Loucy (cell line): ENCODE measurements at regions not wholly inside any gene's neighbourhood (a gene's known extent, or its start where the extent isn't known, plus 50 kb on each side); places are given as distances from the start of the nearest gene placed in this dataset.
"Not testable (repeated sequence)": the region's sequence is repeated elsewhere in the genome, so short reads cannot be mapped to it uniquely, and the experiment has no call there.

Source experiments
- H2AFZ ChIP-seq: fragments of 200-600 bp; sonication (generic); 2 replicates; pipeline ENCODE4 v1.6.0; 2016; ENCODE audit warnings: antibody characterized with exemption, mild to moderate bottlenecking, low read length, moderate library complexity
- H3F3A ChIP-seq: fragments of 200-600 bp; 2 replicates; pipeline ENCODE4 v1.6.0; 2016; ENCODE audit warnings: antibody characterized with exemption, low read depth, mild to moderate bottlenecking
- H3K27me3 ChIP-seq: fragments of 200-600 bp; sonication (generic); 2 replicates; pipeline ENCODE4 v1.6.1; 2014; ENCODE audit warnings: low read length, mild to moderate bottlenecking; ENCODE audit not compliant: insufficient read depth, poor library complexity, severe bottlenecking
- H3K36me3 ChIP-seq: fragments of 200-600 bp; sonication (generic); 2 replicates; pipeline ENCODE4 v1.6.1; 2016; ENCODE audit warnings: low read length; ENCODE audit not compliant: insufficient read depth
- H3K4me1 ChIP-seq: fragments of 200-600 bp; sonication (generic); 2 replicates; pipeline ENCODE4 v1.5.1; 2014; ENCODE audit warnings: low read length, mild to moderate bottlenecking; ENCODE audit not compliant: insufficient read depth, poor library complexity, severe bottlenecking
- H3K4me2 ChIP-seq: fragments of 200-600 bp; sonication (generic); 2 replicates; pipeline ENCODE4 v1.6.0; 2014; ENCODE audit warnings: antibody characterized with exemption, low read length, low read depth, mild to moderate bottlenecking; ENCODE audit not compliant: poor library complexity, severe bottlenecking
- H3K4me3 ChIP-seq: fragments of 200-600 bp; sonication (generic); 2 replicates; pipeline ENCODE4 v1.5.1; 2014; ENCODE audit warnings: low read length, mild to moderate bottlenecking, mixed read lengths; ENCODE audit not compliant: poor library complexity, severe bottlenecking
- H3K79me2 ChIP-seq: fragments of 200-600 bp; sonication (generic); 2 replicates; pipeline ENCODE4 v1.6.1; 2014; ENCODE audit warnings: low read length; ENCODE audit not compliant: insufficient read depth
- H3K9ac ChIP-seq: fragments of 200-600 bp; sonication (generic); 2 replicates; pipeline ENCODE4 v1.6.0; 2014; ENCODE audit warnings: mild to moderate bottlenecking, low read depth, low read length, moderate library complexity; ENCODE audit not compliant: poor library complexity, severe bottlenecking
- H3K9me2 ChIP-seq: fragments of 200-600 bp; sonication (generic); replicated peaks from 2 replicates; pipeline ENCODE4 v1.6.1; 2016; ENCODE audit warnings: low read depth, low read length, mixed read lengths
- H3K9me3 ChIP-seq: fragments of 200-600 bp; sonication (generic); 2 replicates; pipeline ENCODE4 v1.6.1; 2014; ENCODE audit warnings: mild to moderate bottlenecking, antibody characterized with exemption, low read length, low read depth; ENCODE audit not compliant: insufficient read depth
- H4K20me1 ChIP-seq: fragments of 200-600 bp; sonication (generic); 2 replicates; pipeline ENCODE4 v1.6.0; 2014; ENCODE audit warnings: antibody characterized with exemption, low read length, mild to moderate bottlenecking; ENCODE audit not compliant: insufficient read depth, poor library complexity, severe bottlenecking
- CTCF ChIP-seq: fragments of 200-600 bp; sonication (generic); conservative IDR thresholded peaks from 2 replicates; pipeline ENCODE4 v1.5.1; 2014; ENCODE audit warnings: mild to moderate bottlenecking, antibody characterized with exemption, low read length
- EZH2phosphoT487 ChIP-seq: fragments of 200-600 bp; IDR thresholded peaks from 2 replicates; pipeline ENCODE4 v1.6.1; 2018; ENCODE audit warnings: antibody characterized with exemption, mild to moderate bottlenecking, moderate library complexity, borderline replicate concordance

GRCh38 chr2:198279026-198279425, 474.6 kb downstream of the PLCL1 start:
- no peak overlapping the region for H3K4me2 ChIP-seq
- H3K9me3 ChIP-seq: no peaks in the 10 kb centered on the region
- H3K36me3 ChIP-seq: no peaks in the 10 kb centered on the region
- H3K4me3 ChIP-seq: no peak overlapping the region
- TF ChIP-seq EZH2phosphoT487: no peak
- TF ChIP-seq CTCF: no peak
- no peak overlapping the region for H2AFZ ChIP-seq
- H3K9ac ChIP-seq: no peak overlapping the region
- no peaks in the 10 kb centered on the region for H4K20me1 ChIP-seq
- H3K9me2 ChIP-seq: no peaks in the 10 kb centered on the region
- no peaks in the 10 kb centered on the region for H3K4me1 ChIP-seq
- no peaks in the 10 kb centered on the region for H3K79me2 ChIP-seq
- H3K27me3 ChIP-seq: no peaks in the 10 kb centered on the region
- H3F3A ChIP-seq: no peaks in the 10 kb centered on the region

DNA sequence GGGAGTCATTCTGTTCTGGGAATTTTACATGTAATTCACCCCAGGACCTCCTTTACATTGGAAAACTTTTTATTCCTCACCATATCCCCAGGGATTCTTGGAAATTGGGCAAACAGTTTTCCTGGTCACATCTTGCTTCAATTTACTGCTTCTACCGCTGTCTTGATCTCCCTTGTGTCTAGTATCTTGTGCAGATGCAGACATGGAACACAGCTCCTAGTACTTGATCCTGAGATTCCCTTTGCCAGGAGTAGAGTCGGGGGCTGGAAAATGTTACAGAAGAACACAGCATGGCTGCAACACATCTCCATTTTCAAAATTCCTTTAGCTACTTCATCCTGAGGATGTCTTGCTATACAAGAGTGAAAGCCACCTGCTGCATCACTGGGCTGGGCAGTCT, 472.8 kb downstream of the PLCL1 start:
- Histone ChIP-seq H3K4me3 (no peak overlapping the region), H3K9me2 (no peaks in the 10 kb centered on the region), H3K9me3 (no peaks in the 10 kb centered on the region), H4K20me1 (no peaks in the 10 kb centered on the region), H3K4me2 (no peak overlapping the region), H3K27me3 (no peaks in the 10 kb centered on the region), H3K9ac (no peak overlapping the region), H3K79me2 (no peaks in the 10 kb centered on the region), H3K4me1 (no peaks in the 10 kb centered on the region), H3K36me3 (no peaks in the 10 kb centered on the region), H3F3A (no peaks in the 10 kb centered on the region), H2AFZ (no peak overlapping the region)
- TF ChIP-seq CTCF (no peak), EZH2phosphoT487 (no peak)

GRCh38 chr2:198273660-198274059, 469.3 kb downstream of the PLCL1 start:
- H2AFZ ChIP-seq: no peak overlapping the region
- H3K27me3 ChIP-seq: no peaks in the 10 kb centered on the region
- H3F3A ChIP-seq: no peaks in the 10 kb centered on the region
- H3K9me3 ChIP-seq: no peaks in the 10 kb centered on the region
- H3K79me2 ChIP-seq: no peaks in the 10 kb centered on the region
- no peaks in the 10 kb centered on the region for H3K36me3 ChIP-seq
- no peaks in the 10 kb centered on the region for H4K20me1 ChIP-seq
- no peaks in the 10 kb centered on the region for H3K9me2 ChIP-seq
- no peaks in the 10 kb centered on the region for H3K4me1 ChIP-seq
- H3K4me3 ChIP-seq: no peak overlapping the region
- no peak overlapping the region for H3K9ac ChIP-seq
- H3K4me2 ChIP-seq: no peak overlapping the region
- TF ChIP-seq CTCF (no peak), EZH2phosphoT487 (no peak)

DNA sequence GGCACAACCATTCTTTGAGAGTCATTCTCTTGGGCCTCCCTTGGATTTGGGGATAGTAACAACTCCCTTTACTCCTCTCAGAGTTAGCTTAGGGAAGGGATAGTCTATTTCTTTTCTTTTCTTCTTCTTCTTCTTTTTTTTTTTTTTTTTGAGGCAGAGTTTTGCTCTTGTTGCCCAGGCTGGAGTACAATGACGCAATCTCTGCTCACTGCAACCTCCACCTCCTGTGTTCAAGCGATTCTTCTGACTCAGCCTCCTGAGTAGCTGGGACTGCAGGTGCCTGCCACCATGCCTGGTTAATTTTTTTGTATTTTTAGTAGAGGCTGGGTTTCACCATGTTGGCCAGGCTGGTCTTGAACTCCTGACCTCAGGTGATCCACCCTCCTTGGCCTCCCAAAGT, 465.8 kb downstream of the PLCL1 start:
- not testable (repeated sequence) for H3K9me2 ChIP-seq, H3K4me1 ChIP-seq, H2AFZ ChIP-seq, H3K36me3 ChIP-seq, H3K9ac ChIP-seq, H3K4me2 ChIP-seq, H3K79me2 ChIP-seq, H3F3A ChIP-seq, H4K20me1 ChIP-seq, H3K9me3 ChIP-seq, H3K4me3 ChIP-seq, H3K27me3 ChIP-seq
